Neural progenitor cell (in vitro differentiated cells): ENCODE measurements at regions not wholly inside any gene's neighbourhood (a gene's known extent, or its start where the extent isn't known, plus 50 kb on each side); places are given as distances from the start of the nearest gene placed in this dataset.

ENCODE experiments used
- EZH2 ChIP-seq: fragments of 200-600 bp; sonication (generic); IDR thresholded peaks from 2 replicates; pipeline ENCODE4 v1.6.1; 2017; ENCODE audit warnings: antibody characterized with exemption, mild to moderate bottlenecking, moderate library complexity
- EZH2phosphoT487 ChIP-seq: fragments of 200-600 bp; sonication (generic); IDR thresholded peaks from 2 replicates; pipeline ENCODE4 v1.6.1; 2017; ENCODE audit warnings: antibody characterized with exemption
- TF ChIP-seq, protein P1 (sequence below): fragments of 200-600 bp; sonication (generic); IDR thresholded peaks from 2 replicates; pipeline ENCODE4 v1.5.1; 2017; ENCODE audit warnings: antibody characterized with exemption, mild to moderate bottlenecking

DNA sequence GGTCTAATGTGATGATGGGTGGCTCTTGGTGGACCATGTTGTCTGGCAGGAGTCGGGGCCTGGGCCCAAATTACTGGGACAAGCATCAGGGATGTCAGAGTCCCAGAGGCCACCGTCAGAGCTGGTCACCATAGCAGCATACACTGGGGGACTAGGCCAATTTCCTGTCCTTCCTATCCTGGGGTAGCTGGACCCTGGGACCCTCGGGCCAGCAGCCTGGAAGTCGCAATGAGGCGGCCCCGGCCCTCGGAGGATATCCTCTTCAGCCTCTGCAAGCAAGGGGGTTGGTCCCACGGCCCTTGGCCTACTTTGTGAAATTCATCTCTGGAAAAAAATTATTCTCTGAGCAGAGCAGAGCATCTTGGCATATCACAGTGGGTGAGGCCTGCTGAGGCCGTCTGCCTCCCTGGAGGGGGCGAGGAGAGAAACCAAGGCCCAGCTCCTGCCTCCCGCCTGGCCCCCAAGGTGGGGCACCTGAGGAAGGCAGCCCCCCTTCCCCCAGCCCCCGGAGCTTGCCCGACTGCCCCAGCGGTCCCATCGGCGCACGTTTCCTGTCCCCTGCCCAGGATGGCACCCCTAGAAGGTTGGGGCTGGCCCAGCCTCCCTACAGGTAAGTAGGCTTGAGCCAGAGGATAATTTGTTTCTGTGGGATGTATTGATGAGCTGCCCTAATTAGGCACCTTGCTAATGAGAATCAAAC lies 135.0 kb upstream of the MYL2 start:
- TF ChIP-seq, protein P1, sequence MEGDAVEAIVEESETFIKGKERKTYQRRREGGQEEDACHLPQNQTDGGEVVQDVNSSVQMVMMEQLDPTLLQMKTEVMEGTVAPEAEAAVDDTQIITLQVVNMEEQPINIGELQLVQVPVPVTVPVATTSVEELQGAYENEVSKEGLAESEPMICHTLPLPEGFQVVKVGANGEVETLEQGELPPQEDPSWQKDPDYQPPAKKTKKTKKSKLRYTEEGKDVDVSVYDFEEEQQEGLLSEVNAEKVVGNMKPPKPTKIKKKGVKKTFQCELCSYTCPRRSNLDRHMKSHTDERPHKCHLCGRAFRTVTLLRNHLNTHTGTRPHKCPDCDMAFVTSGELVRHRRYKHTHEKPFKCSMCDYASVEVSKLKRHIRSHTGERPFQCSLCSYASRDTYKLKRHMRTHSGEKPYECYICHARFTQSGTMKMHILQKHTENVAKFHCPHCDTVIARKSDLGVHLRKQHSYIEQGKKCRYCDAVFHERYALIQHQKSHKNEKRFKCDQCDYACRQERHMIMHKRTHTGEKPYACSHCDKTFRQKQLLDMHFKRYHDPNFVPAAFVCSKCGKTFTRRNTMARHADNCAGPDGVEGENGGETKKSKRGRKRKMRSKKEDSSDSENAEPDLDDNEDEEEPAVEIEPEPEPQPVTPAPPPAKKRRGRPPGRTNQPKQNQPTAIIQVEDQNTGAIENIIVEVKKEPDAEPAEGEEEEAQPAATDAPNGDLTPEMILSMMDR: no peak
- TF ChIP-seq EZH2 (no peak), EZH2phosphoT487 (no peak)
